ENCODE measurements at regions not wholly inside any gene's neighbourhood (a gene's known extent, or its start where the extent isn't known, plus 50 kb on each side); places are given as distances from the start of the nearest gene placed in this dataset.

GRCh38 chr1:88036345-88037014 lies 647.6 kb upstream of the PKN2 start:
- H3K27ac Mint-ChIP-seq = no peak overlapping the region
- H3K27me3 Mint-ChIP-seq (ENCODE audit: insufficient read depth) = no peaks in the 10 kb centered on the region; the same call in 1 of the 2 replicates
- no peaks in the 10 kb centered on the region for H3K36me3 Mint-ChIP-seq (ENCODE audit: low read depth)
- peaks cover 11% of the 10 kb centered on the region; the same call in 1 of the 2 replicates for H3K9me3 Mint-ChIP-seq
- DNase-seq = no peak
- TF ChIP-seq CTCF (IDR thresholded peaks at IDR 0.05) = no peak
- H3K4me1 Mint-ChIP-seq (ENCODE audit: low read depth) = no peaks in the 10 kb centered on the region
- H3K4me3 Mint-ChIP-seq = no peak overlapping the region

GRCh38 chr1:88039240-88039639 lies 644.8 kb upstream of the PKN2 start:
- Mint-ChIP-seq H3K4me3 (no peak overlapping the region), H3K4me1 (ENCODE audit: low read depth) (no peaks in the 10 kb centered on the region), H3K27ac (no peak overlapping the region), H3K36me3 (ENCODE audit: low read depth) (no peaks in the 10 kb centered on the region), H3K27me3 (ENCODE audit: insufficient read depth) (no peaks in the 10 kb centered on the region; the same call in 1 of the 2 replicates), H3K9me3 (peaks cover 11% of the 10 kb centered on the region; the same call in 1 of the 2 replicates)
- DNase-seq = no peak
- TF ChIP-seq CTCF (IDR thresholded peaks at IDR 0.05) = no peak

GRCh38 chr1:88043834-88044233 lies 640.2 kb upstream of the PKN2 start:
- no peak for TF ChIP-seq CTCF (IDR thresholded peaks at IDR 0.05)
- H3K4me3 Mint-ChIP-seq = no peak overlapping the region
- H3K27me3 Mint-ChIP-seq (ENCODE audit: insufficient read depth) = no peaks in the 10 kb centered on the region; the same call in 1 of the 2 replicates
- no peaks in the 10 kb centered on the region for H3K36me3 Mint-ChIP-seq (ENCODE audit: low read depth)
- DNase-seq = no peak
- H3K4me1 Mint-ChIP-seq (ENCODE audit: low read depth) = no peaks in the 10 kb centered on the region
- H3K27ac Mint-ChIP-seq = no peak overlapping the region
- peaks cover 11% of the 10 kb centered on the region; the same call in 1 of the 2 replicates for H3K9me3 Mint-ChIP-seq

GRCh38 chr1:88052167-88052566 lies 631.9 kb upstream of the PKN2 start:
- H3K9me3 Mint-ChIP-seq = no peaks in the 10 kb centered on the region
- no peak overlapping the region for H3K27ac Mint-ChIP-seq
- no peak for TF ChIP-seq CTCF (IDR thresholded peaks at IDR 0.05)
- peaks cover 3% of the 10 kb centered on the region; the same call in 1 of the 2 replicates for H3K27me3 Mint-ChIP-seq (ENCODE audit: insufficient read depth)
- DNase-seq = no peak
- H3K4me3 Mint-ChIP-seq = no peak overlapping the region
- no peaks in the 10 kb centered on the region for H3K36me3 Mint-ChIP-seq (ENCODE audit: low read depth)
- H3K4me1 Mint-ChIP-seq (ENCODE audit: low read depth) = no peaks in the 10 kb centered on the region

GRCh38 chr1:88053065-88053464 lies 631.0 kb upstream of the PKN2 start:
- Mint-ChIP-seq H3K27me3 (ENCODE audit: insufficient read depth) (peaks cover 3% of the 10 kb centered on the region; the same call in 1 of the 2 replicates), H3K36me3 (ENCODE audit: low read depth) (no peaks in the 10 kb centered on the region), H3K9me3 (no peaks in the 10 kb centered on the region), H3K4me3 (no peak overlapping the region), H3K27ac (no peak overlapping the region), H3K4me1 (ENCODE audit: low read depth) (no peaks in the 10 kb centered on the region)
- TF ChIP-seq CTCF (IDR thresholded peaks at IDR 0.05) = no peak
- DNase-seq = no peak
